HG03103 (cell line): ENCODE measurements at regions not wholly inside any gene's neighbourhood (a gene's known extent, or its start where the extent isn't known, plus 50 kb on each side); places are given as distances from the start of the nearest gene placed in this dataset.

Experiments used
- ATAC-seq: cut with Tn5 transposase; IDR thresholded peaks from one replicate; pipeline ENCODE4 v1.9.1; 2021; ENCODE audit warnings: low read depth; ENCODE audit not compliant: unreplicated experiment

DNA sequence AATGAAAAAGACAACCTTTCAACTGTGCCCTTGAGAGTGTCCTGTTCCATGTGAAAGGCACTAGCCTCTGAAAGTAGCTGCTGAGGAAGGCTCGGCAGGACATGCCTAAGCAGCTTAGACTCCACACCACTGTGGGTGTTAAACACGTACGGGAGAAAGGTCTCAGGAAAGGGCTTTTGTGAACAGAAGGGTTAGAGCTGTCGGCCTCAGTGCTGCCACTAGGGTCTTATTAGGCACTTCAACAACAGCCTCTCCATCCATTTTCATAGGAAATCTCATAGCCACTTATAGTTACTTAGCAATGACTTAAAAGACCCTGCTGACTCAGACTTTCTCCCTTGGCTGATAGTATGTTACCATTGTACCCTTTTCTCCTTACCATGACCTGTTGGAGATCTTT, 662.8 kb downstream of the TBC1D32 start:
- no peak for ATAC-seq

DNA sequence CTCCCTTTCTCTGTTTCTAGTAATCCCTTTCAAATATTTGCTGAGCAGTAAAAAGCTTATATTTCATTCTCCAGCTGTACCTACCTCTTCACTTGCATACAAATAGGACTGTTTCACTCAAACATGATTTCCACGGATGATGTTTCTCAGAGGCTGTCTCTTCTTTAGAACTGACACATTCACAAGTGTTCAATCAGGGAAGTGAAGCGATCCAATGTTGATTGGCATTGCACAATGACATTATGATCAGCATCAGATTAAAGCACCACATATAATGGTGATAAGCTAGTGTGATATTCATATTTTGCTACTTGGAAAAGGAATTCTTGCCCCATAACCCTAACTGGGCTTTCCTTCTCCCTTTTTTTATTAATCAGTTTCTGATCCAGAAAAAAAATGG, 681.8 kb downstream of the TBC1D32 start:
- ATAC-seq: no peak

DNA sequence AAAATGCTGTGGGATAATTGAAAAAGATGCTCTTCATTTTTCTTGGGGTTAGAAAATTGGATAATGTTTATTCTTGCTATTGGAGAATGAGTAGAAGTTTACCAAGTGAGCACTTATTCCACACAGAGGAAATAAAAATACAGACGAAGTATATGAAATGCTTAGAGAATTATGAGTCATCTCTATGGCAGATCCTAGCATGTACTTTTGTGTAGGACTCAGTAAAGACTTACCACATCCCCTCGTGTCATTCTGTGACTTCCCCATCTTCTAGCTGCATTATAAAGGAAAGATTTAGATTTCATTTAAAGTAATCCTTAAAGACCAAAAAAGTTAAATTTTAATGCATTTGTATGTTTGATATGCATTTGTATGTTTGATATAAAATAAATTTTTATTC, 685.6 kb downstream of the TBC1D32 start:
- no peak for ATAC-seq

DNA sequence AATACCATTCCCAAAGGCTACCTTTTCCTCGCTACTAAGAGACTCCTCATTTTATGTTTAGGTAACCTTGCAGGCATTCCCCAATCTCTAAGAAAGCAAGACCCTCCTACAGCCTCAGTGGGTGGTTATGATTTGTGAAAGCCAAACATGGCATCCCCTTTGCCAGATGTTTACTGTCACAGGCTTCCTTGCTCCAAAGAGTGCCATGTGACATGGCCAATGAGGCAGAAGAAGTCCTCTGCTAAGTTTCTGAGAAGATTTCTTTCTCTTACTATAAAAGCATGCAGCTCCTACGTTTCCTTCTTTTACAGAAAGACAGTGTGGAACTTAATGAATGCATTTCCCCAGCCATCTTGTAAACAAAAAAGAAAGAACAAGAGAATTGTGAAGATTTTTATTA, 688.2 kb downstream of the TBC1D32 start:
- ATAC-seq: no peak

DNA sequence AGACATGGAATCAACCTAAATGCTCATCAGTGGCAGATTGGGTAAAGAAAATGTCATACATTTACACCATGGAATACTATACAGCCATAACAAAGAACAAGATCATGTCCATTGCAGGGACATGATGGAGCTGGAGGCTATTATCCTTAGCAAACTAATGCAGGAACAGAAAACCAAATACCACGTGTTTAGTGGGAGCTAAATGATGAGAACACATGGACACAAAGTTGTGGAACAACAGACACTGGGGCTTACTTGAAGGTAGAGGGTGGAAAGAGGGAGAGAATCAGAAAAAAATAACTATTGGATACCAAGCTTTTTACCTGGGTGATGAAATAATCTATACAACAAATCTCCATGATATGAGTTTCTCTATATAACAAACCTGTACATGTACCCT, 701.3 kb downstream of the TBC1D32 start:
- ATAC-seq: no peak

DNA sequence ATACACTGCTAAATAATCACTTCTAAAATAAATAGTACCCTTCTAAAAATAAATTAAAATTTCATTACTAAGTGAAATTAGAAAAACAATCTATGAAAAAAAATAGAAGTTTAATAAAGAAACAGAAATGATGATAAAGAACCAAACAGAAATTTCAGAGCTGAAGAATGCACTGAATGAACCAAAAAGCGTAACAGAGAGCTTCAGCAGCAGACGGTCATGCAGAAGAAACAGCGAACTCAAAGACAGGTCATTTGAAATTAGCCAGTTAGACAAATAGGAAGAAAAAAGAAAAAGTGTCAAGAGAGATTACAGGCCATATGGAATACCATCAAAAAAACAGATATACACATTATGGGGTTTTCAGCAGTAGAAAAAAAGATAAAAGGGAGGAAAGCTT, 706.7 kb downstream of the TBC1D32 start:
- ATAC-seq: no peak

DNA sequence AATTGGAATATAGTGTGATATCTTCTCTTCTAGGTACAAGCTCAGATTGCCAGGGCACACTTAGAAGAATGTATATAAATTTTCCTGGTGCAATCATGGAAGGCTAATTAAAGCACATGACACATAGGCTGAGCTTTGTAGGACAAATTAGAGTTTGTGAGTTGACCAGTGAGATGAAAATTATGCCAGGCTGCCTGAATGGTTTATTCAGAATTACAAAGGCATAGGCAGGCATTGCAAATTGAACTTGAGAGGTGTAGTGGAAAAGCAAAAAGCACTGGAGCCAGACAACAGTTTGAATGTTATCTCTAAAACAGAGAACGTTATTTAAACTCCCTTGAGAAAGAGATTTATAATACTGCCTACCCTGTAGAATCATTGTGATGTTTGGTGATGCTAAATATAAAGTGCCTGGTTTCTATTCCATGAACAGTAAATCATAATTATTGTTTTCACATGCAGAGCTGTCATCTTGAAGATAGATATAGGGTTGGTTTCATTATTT, 712.1 kb downstream of the TBC1D32 start:
- no peak for ATAC-seq

DNA sequence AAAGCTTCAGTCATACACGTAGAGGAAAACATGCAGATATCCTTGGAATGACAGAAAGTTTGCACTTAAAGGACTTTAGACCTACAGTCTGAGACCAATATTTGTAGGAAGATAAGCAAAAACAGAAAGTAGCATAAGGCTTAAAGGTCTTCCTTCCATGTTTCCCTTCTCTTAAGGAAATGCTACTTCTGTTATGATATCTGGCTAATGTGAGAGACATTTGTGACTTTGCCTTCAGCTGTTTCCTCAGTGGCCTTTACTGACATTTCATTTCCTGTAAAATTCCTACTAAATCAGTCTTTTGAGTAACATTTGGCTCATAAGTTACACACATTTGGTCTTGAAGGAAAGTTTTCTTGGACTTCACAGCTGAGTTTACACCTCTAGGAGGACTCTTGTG, 713.4 kb downstream of the TBC1D32 start:
- no peak for ATAC-seq

DNA sequence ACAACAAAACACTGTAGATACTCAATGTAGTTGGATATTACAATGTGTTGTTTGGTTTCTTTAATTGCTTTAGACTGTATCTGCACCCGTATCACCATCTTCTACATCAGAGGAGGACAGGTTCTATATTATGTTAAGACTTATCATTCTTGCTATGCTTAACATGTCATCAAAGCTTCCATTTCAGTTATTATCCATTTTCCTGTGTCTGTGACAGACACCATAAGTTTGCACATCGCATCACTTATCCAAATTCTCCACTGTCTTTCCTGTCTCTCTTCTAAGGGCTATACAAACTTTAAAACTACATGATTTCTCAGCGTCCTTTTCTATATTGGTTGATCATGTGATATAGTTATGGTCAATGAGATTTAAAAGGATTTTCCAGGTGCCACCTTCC, 719.0 kb downstream of the TBC1D32 start:
- ATAC-seq: no peak

DNA sequence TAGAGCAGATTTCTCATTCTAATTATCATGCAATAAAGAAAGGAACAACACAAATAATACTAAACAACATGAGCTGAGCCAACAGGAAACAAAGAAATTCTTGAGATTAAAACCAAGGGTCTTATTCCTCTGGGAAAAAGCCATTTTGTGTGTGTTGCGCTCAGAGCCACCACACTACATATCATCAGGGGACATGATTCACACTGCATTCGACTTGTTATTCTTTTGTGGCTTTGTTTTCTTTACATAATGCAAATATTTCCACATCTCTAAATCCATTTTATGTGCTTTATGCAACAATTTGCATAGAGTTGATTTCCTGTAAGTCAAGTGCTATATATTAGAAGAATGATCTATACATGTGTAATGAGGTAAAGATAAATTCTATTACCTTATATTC, 719.6 kb downstream of the TBC1D32 start:
- ATAC-seq: no peak

DNA sequence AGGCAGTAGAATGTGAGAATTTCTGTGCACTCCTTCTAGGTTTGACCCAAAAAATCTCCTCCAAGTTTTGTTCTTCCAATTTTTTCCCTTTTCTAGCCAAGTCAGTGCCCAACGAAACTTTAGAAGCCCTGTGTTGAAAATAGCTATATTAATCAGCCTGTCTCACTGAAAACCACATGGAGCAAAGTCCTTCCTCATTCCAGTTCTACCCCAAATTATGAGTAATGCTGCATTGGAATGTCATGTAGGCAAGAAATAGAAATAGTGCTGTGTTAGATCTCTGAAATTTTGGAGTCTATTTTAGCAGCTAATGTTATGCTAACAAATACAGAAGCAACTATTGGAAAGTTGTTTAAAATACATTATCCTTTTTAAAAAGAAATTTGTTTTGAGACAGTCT, 725.5 kb downstream of the TBC1D32 start:
- ATAC-seq: no peak

DNA sequence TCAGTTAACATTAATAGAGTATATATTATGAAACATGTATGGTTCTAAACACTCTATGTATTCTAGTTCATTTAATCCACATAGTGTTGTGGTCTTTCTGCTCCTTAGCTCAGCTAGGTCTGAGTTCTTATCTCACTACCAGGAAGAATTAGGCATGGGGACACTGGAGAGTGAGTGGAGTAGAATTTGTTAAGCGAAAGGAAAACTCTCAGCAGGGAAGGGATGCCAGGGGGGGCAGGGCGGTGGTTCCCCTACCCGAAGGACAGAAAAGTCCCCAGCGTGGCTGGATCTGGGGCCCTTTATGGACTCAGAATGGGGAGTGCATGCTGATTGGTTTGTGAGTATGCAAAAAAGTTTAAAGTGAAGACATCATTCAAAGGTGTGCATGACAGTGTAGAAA, 727.5 kb downstream of the TBC1D32 start:
- ATAC-seq: no peak

DNA sequence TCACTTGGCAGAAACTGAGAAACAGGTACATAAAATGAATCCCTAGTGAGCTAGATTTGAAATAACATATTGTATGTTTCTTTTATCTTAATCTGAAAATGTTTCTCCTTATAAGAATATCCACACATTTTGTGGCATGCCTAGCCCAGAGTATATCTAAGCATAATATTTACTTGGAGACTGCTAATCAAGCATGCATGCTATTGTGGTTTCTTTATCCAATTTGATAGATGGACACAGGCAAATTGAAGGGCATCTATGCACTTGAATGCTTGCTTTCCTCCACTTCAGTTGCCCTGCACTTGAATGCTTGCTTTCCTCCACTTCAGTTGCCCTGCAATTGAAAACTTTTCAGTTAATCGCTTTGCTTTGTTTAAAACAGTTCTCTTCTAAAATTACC, 729.8 kb downstream of the TBC1D32 start:
- ATAC-seq: no peak

DNA sequence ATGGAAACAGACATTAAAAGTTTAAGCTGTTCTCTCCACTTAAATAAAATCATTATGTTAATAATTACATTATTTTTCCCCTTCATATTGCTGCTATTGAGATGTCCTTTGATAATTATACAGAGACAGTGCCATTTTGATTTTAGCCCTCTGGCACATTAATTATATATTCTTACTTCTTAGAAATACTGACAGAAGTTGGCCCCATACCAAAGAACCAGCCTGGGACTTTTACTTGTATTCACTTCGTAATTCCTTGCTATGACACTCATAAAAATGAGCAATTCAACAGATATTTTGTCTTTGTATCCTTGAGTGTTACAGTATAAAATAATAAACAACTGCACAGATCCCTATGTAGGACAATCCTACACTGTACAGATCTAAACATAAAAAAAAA, 743.7 kb downstream of the TBC1D32 start:
- no peak for ATAC-seq

DNA sequence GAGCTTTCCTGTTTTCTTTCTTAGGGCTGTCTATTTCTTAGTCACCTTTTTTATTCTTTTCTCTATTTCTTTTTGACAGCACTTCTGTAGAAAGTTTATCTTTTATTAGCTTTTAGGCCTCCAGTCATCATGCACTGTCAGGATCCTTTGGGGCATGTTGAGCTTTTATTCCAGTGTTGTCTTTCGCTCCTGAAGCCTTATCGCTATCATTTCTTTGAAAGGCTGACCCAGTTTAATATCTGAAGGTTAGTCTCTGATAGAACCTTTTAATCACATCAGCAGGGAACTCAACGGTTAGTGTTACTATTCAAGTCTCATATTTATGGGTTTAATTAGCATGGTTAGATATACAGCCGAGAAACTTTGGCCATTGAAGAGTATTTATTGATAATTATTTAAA, 745.9 kb downstream of the TBC1D32 start:
- no peak for ATAC-seq

DNA sequence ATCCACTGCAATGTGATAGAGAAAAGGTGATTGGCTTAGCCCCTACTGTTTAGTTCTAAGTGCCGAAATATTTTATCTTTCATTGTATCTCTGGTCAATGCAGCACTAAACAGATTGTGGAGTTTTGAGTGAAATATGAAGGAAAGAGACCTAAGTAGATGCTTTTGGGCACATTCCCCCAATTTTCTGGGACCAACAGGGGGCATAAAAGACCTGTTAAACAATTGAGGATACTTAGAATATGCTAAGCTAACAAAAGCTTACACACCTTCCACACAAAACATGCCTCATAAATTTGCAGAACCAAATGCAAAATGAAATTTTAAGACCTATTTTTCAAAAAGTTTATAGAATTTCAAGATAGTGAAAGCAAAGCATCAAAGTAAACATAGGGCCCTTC, 746.9 kb downstream of the TBC1D32 start:
- no peak for ATAC-seq

DNA sequence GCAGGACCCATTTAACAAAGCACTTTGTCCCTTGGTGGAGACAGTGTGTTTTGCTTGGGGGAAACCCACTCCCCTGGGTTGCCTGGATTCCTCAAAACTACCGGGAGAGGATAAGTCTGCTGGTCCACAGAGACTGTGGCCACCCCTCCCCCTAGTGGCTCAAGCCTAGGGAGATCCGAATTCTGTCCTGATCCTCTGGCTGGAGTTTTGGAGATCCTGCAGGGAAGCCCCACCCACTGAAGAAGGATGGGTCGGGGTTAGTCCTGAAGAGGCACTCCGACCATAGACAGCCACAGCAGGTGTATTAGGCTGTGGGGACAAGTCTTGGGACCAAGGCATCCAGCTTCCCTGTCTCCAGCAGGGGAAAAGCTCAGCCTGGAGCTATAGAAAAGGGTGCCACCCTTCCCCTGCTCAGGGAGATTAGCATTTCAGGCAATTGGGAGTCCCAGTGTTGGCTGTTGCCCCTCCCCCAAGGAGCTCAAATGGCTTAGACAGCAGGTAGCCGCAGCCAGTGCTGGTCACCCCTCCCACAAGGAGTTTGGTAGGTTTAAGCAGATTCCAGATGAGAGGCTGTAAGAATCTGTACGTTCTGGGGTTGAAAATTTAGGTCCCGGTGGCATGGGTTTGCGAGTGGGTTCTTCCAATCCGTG, 750.0 kb downstream of the TBC1D32 start:
- no peak for ATAC-seq

DNA sequence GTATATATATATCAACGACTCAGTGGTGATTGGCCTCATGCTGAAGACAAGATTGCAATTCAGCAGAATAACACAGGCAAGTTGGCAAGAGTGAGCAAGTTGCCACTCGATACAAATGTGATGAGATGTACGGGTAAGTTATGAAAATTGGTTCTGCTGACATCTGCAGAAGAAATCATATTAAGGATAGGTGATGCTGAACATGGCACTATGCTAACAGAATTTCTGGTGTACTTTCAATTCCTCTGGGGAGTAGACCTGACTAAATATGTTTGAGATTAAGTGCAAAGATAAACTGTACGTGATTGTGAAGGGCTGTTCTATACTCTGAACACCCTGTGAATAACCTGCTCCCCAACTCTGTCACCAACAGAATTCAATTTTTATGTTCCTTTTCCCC, 758.2 kb downstream of the TBC1D32 start:
- no peak for ATAC-seq

DNA sequence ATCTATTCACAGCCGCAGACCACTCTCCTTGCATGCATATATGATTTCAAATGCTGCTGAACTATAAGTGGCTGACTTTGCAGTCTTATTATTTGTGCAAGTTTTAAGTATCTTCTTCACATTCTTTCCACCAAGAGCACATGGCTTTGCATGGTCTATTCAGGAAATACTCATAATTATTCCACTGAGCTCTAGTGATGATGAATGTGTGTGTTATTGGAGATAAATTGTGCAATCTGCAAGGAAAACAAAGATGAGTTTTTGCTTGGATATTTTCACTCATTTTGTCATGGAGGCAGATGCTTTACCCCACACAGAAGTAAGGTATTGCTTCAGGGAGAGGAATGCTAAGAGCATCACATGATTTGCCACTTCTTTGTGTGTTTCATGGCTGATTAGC, 764.6 kb downstream of the TBC1D32 start:
- ATAC-seq: no peak

DNA sequence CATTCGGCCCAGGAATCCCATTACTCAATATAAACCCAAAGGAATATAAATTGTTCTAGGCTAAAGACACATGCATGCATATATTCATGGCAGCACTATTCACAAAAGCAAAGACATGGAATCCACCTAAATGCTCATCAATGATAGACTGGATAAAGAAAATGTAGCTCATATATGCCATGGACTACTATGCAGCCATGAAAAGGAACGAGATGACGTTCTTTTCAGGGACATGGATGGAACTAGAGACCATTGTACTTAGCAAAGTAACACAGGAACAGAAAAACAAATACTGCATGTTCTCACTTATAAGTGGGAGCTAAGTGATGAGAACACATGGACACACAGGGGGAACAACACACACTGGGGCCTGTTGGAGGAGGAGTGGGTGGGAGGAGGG, 769.5 kb downstream of the TBC1D32 start:
- no peak for ATAC-seq

DNA sequence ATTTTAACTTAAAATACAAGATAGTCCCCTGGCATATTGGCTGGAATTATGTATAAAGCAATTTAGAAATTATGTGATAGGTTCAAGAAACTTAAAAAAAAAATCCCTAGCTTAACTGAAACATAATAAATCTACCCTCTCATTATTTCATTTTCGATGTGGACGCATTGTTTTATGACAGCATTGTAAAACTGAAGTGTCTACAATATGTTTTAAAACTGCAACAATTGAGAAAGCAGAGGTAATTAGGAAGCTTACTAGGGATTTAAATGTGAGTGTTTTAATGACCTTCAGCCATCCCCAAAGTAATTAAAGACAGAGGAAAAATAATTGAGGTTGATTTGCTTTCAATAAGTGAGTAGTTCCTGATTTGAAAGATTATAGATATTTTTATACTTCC, 776.0 kb downstream of the TBC1D32 start:
- ATAC-seq: no peak

DNA sequence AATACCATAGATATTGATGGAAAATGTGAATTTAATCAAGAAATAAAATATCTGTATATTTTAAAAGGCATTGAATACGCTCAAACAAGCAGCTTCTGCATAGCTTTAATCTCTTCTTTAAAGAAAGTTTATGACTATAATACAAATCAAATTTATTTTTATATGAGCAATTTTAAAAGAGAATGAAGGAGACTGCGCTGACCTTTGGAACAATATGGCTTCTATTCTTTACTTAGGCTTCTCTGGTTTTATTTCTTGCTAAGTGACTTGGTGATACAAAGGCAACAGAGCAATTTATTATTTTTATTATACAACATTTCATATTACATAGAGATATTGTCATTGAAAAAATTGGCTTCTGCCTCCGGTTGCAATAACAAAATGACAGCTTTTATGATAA, 776.7 kb downstream of the TBC1D32 start:
- no peak for ATAC-seq

DNA sequence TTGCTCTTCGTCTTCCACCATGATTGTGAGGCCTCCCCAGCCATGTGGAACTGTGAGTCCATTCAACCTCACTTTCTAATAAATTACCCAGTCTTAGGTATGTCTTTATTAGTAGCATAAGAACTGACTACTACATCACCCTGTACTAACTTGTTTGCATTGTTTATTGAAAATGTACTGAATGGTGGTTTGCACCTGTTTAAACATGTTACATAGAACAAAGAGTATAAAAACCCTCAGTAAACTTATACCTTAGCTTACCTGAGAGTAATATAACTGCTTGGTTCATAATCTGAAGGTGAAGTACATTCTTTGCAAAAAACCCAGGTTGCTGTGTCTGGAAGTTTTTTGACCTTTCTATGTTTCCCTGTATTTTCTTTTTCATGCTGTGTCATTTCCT, 777.8 kb downstream of the TBC1D32 start:
- no peak for ATAC-seq
